ENCODE measurements at regions not wholly inside any gene's neighbourhood (a gene's known extent, or its start where the extent isn't known, plus 50 kb on each side); places are given as distances from the start of the nearest gene placed in this dataset.

DNA sequence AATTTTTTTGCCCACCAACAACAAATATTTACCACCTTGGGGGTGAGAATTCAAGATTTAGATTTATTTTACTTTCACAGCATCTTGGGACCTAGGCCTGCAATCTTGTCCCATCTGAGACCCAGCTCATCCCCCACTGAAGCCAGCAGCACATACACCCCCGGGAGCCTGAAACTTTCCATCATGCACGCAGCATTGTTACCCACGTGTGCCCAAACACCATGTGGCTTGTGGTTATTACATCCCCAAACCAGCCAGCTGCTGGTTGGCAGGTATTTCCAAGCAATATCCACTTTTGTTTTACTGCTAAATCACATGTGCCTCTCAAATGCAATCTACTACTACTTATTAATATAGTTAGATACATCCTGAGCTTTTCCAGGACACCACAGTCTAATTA is 149.3 kb upstream of the NT5E start:
- H3T11ph ChIP-seq (ENCODE audit: low read length) = no peak overlapping the region
- H2AFZ ChIP-seq (ENCODE audit: low read length) = no peak overlapping the region
- H3K4me3 Mint-ChIP-seq = no peak overlapping the region
- H2BK12ac ChIP-seq (ENCODE audit: insufficient read length, low read depth, low read length) = no peak overlapping the region
- H3K36me3 Mint-ChIP-seq (ENCODE audit: insufficient read depth in 1 of 3, low read depth in 3 of 3) = no peaks in the 10 kb centered on the region; a peak in 1 of 7 replicates
- TF ChIP-seq, protein P1, sequence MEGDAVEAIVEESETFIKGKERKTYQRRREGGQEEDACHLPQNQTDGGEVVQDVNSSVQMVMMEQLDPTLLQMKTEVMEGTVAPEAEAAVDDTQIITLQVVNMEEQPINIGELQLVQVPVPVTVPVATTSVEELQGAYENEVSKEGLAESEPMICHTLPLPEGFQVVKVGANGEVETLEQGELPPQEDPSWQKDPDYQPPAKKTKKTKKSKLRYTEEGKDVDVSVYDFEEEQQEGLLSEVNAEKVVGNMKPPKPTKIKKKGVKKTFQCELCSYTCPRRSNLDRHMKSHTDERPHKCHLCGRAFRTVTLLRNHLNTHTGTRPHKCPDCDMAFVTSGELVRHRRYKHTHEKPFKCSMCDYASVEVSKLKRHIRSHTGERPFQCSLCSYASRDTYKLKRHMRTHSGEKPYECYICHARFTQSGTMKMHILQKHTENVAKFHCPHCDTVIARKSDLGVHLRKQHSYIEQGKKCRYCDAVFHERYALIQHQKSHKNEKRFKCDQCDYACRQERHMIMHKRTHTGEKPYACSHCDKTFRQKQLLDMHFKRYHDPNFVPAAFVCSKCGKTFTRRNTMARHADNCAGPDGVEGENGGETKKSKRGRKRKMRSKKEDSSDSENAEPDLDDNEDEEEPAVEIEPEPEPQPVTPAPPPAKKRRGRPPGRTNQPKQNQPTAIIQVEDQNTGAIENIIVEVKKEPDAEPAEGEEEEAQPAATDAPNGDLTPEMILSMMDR (conservative IDR thresholded peaks at IDR 0.05) = no peak
- H4K91ac ChIP-seq (ENCODE audit: insufficient read length, low read depth, low read length) = no peak overlapping the region
- H2AK5ac ChIP-seq (ENCODE audit: insufficient read length, low read length) = no peak overlapping the region
- no peaks in the 10 kb centered on the region for H3K27me3 ChIP-seq (ENCODE audit: insufficient read depth, low read length)
- H3K9ac ChIP-seq (ENCODE audit: extremely low read depth, insufficient read length, low read length) = no peak overlapping the region
- H2BK20ac ChIP-seq (ENCODE audit: low read depth, low read length, poor library complexity, severe bottlenecking) = no peak overlapping the region
- H3K27me3 Mint-ChIP-seq (ENCODE audit: low read depth) = no peaks in the 10 kb centered on the region
- H3K18ac ChIP-seq (ENCODE audit: insufficient read length, low read depth, low read length) = no peak overlapping the region
- WGBS (ENCODE audit: extremely low coverage, insufficient read length, low lambda C conversion rate) = no CpG with 5 or more reads among the region's 3 CpGs
- H3K9me3 ChIP-seq (ENCODE audit: control insufficient read depth, low read depth, low read length) = no peaks in the 10 kb centered on the region
- H3K4ac ChIP-seq (ENCODE audit: low read depth, low read length) = no peak overlapping the region
- H3K4me2 ChIP-seq (ENCODE audit: insufficient read depth, insufficient read length, low read length) = no peak overlapping the region
- peaks cover 0 to 6% of the 10 kb centered on the region in 2 experiments; a peak in 2 of 5 replicates for H3K9me3 Mint-ChIP-seq
- H3K23ac ChIP-seq (ENCODE audit: insufficient read length, low read depth, low read length) = no peak overlapping the region
- H4K8ac ChIP-seq (replicated peaks; ENCODE audit: insufficient read length, low read depth, low read length) = no peak overlapping the region
- no peak overlapping the region for H3K27ac ChIP-seq (ENCODE audit: insufficient read length, low read depth, low read length)
- H4K5ac ChIP-seq (ENCODE audit: insufficient read length, low read depth, low read length) = no peak overlapping the region
- H4K20me1 ChIP-seq (ENCODE audit: control insufficient read depth, insufficient read depth, insufficient read length) = no peaks in the 10 kb centered on the region
- H3K56ac ChIP-seq (ENCODE audit: insufficient read length, low read depth, low read length) = no peak overlapping the region
- no peak overlapping the region for H3K14ac ChIP-seq (ENCODE audit: insufficient read depth, low read length)
- H3K79me1 ChIP-seq (ENCODE audit: insufficient read depth, low read depth, low read length, poor library complexity, severe bottlenecking) = no peaks in the 10 kb centered on the region
- H3K27ac Mint-ChIP-seq = no peak overlapping the region
- H3K4me1 ChIP-seq (ENCODE audit: insufficient read depth, low read length) = no peaks in the 10 kb centered on the region
- no peaks in the 10 kb centered on the region for H3K4me1 Mint-ChIP-seq
- H3K79me2 ChIP-seq (ENCODE audit: insufficient read depth, low read length) = no peaks in the 10 kb centered on the region
- DNase-seq = no peak
- H2BK15ac ChIP-seq (ENCODE audit: low read depth, low read length) = no peak overlapping the region
- H2BK120ac ChIP-seq (ENCODE audit: low read depth, low read length, poor library complexity, severe bottlenecking) = no peak overlapping the region
- H3K23me2 ChIP-seq (ENCODE audit: insufficient read length, low read depth, low read length, poor library complexity, severe bottlenecking) = no peaks in the 10 kb centered on the region
- H2BK5ac ChIP-seq (ENCODE audit: insufficient read length, low read length) = no peak overlapping the region

Data from H9 (cell line).